ENCODE measurements at regions not wholly inside any gene's neighbourhood (a gene's known extent, or its start where the extent isn't known, plus 50 kb on each side); places are given as distances from the start of the nearest gene placed in this dataset.

- Histone ChIP-seq H3K27ac (no peak overlapping the region), H3K9me3 (no peaks in the 10 kb centered on the region), H3K4me1 (no peaks in the 10 kb centered on the region), H3K27me3 (no peaks in the 10 kb centered on the region), H3K4me3 (no peak overlapping the region), H3K36me3 (no peaks in the 10 kb centered on the region)
- DNase-seq, result no peak
- no peak for TF ChIP-seq POLR2A (IDR thresholded peaks at IDR 0.05)
- TF ChIP-seq, protein P1, sequence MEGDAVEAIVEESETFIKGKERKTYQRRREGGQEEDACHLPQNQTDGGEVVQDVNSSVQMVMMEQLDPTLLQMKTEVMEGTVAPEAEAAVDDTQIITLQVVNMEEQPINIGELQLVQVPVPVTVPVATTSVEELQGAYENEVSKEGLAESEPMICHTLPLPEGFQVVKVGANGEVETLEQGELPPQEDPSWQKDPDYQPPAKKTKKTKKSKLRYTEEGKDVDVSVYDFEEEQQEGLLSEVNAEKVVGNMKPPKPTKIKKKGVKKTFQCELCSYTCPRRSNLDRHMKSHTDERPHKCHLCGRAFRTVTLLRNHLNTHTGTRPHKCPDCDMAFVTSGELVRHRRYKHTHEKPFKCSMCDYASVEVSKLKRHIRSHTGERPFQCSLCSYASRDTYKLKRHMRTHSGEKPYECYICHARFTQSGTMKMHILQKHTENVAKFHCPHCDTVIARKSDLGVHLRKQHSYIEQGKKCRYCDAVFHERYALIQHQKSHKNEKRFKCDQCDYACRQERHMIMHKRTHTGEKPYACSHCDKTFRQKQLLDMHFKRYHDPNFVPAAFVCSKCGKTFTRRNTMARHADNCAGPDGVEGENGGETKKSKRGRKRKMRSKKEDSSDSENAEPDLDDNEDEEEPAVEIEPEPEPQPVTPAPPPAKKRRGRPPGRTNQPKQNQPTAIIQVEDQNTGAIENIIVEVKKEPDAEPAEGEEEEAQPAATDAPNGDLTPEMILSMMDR (IDR thresholded peaks at IDR 0.05), result no peak
These were observed 146.4 kb downstream of the C11orf91 start for GRCh38 chr11:33554219-33554618.

- H3K9me3 ChIP-seq, result no peaks in the 10 kb centered on the region
- H3K36me3 ChIP-seq, result no peaks in the 10 kb centered on the region
- no peak for DNase-seq
- no peaks in the 10 kb centered on the region for H3K4me1 ChIP-seq
- no peaks in the 10 kb centered on the region for H3K27me3 ChIP-seq
- no peak for TF ChIP-seq POLR2A (IDR thresholded peaks at IDR 0.05)
- no peak overlapping the region for H3K4me3 ChIP-seq
- no peak overlapping the region for H3K27ac ChIP-seq
These were observed 147.1 kb downstream of the C11orf91 start for GRCh38 chr11:33553486-33553885.

- Histone ChIP-seq H3K4me3 (no peak overlapping the region), H3K4me1 (no peaks in the 10 kb centered on the region), H3K27me3 (no peaks in the 10 kb centered on the region), H3K9me3 (no peaks in the 10 kb centered on the region), H3K27ac (no peak overlapping the region), H3K36me3 (no peaks in the 10 kb centered on the region)
- no peak for TF ChIP-seq POLR2A (IDR thresholded peaks at IDR 0.05)
- TF ChIP-seq, protein P1 (IDR thresholded peaks at IDR 0.05), result no peak
- DNase-seq, result no peak
These were observed 147.9 kb downstream of the C11orf91 start for GRCh38 chr11:33552756-33553155.

- Histone ChIP-seq H3K9me3 (no peaks in the 10 kb centered on the region), H3K4me3 (no peak overlapping the region), H3K4me1 (no peaks in the 10 kb centered on the region), H3K27me3 (no peaks in the 10 kb centered on the region), H3K36me3 (no peaks in the 10 kb centered on the region), H3K27ac (no peak overlapping the region)
- TF ChIP-seq POLR2A (IDR thresholded peaks at IDR 0.05), result no peak
- TF ChIP-seq, protein P1 (IDR thresholded peaks at IDR 0.05), result no peak
- no peak for DNase-seq
These were observed 149.6 kb downstream of the C11orf91 start for GRCh38 chr11:33551051-33551450.

DNA sequence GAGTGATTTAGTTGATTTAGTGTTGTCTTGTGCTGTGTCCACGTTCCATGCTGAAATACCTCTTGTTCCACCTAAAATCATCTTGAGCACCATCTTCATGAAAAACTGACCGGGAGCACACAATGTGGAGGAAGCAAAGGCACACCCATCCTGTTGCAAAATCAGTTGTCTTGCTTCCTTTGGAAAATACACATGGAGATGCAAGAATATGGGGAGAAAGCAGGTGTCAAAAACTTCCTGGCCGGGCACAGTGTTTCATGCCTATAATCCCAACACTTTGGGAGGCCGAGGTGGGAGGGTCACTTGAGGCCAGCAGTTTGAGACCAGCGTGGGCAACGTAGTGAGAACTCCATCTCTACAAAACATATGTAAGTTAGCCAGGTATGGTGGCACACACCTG, 151.1 kb downstream of the C11orf91 start:
- no peak overlapping the region for H3K27ac ChIP-seq
- H3K27me3 ChIP-seq, result no peaks in the 10 kb centered on the region
- H3K36me3 ChIP-seq, result no peaks in the 10 kb centered on the region
- H3K9me3 ChIP-seq, result no peaks in the 10 kb centered on the region
- H3K4me1 ChIP-seq, result no peaks in the 10 kb centered on the region
- no peak for TF ChIP-seq POLR2A (IDR thresholded peaks at IDR 0.05)
- TF ChIP-seq, protein P1 (IDR thresholded peaks at IDR 0.05), result no peak
- no peak for DNase-seq
- H3K4me3 ChIP-seq, result no peak overlapping the region

GRCh38 chr11:33545931-33546330, 154.7 kb downstream of the C11orf91 start:
- no peaks in the 10 kb centered on the region for H3K27me3 ChIP-seq
- no peak overlapping the region for H3K27ac ChIP-seq
- DNase-seq, result no peak
- no peaks in the 10 kb centered on the region for H3K36me3 ChIP-seq
- TF ChIP-seq POLR2A (IDR thresholded peaks at IDR 0.05), result no peak
- TF ChIP-seq, protein P1 (IDR thresholded peaks at IDR 0.05), result no peak
- no peak overlapping the region for H3K4me3 ChIP-seq
- H3K4me1 ChIP-seq, result no peaks in the 10 kb centered on the region
- no peaks in the 10 kb centered on the region for H3K9me3 ChIP-seq
